Esophagus muscularis mucosa (tissue), 4 donors: ENCODE measurements at regions not wholly inside any gene's neighbourhood (a gene's known extent, or its start where the extent isn't known, plus 50 kb on each side); places are given as distances from the start of the nearest gene placed in this dataset.

ENCODE experiments used
- DNase-seq: peaks from one replicate; pipeline ENCODE4 v3.0.0-alpha.2; 2017; ENCODE audit errors: extremely low spot score
- H3K27ac ChIP-seq, 4 donors: fragments of 200-600 bp; sonication (generic); replicated peaks in 1 of 4; 1 replicate in 3 of 4; 2 replicates in 1 of 4; pipeline ENCODE4 v1.5.1; 2016 to 2019; ENCODE audit warnings: mild to moderate bottlenecking in 1 of 4
- H3K27me3 ChIP-seq, 4 donors: fragments of 200-600 bp; sonication (generic); one replicate each; pipeline versions ENCODE4 v1.5.1 to v1.6.0; 2016 to 2019
- H3K36me3 ChIP-seq, 4 donors: fragments of 200-600 bp; sonication (generic); one replicate each; pipeline ENCODE4 v1.5.1; 2016 to 2019
- H3K4me1 ChIP-seq, 4 donors: fragments of 200-600 bp; sonication (generic); one replicate each; pipeline ENCODE4 v1.5.1; 2016 to 2019
- H3K4me3 ChIP-seq, 4 donors: fragments of 200-600 bp; sonication (generic); 1 replicate in 2 of 4; 2 replicates in 2 of 4; pipeline ENCODE4 v1.5.1; 2016 to 2019; ENCODE audit warnings: mild to moderate bottlenecking in 4 of 4, moderate library complexity in 1 of 4
- H3K9me3 ChIP-seq, 4 donors: fragments of 200-600 bp; sonication (generic); 1 replicate in 3 of 4; 2 replicates in 1 of 4; pipeline ENCODE4 v1.5.1; 2016 to 2019
- CTCF ChIP-seq, 3 experiments: fragments of 200-600 bp in 2 of 3; fragments of 450-650 bp in 1 of 3; sonication (generic) in 2 of 3; IDR thresholded peaks; one replicate each; pipeline ENCODE4 v1.5.1; 2017 to 2019; ENCODE audit warnings: antibody characterized with exemption in 3 of 3, mild to moderate bottlenecking in 2 of 3, moderate library complexity in 1 of 3
- EP300 ChIP-seq: sonication (generic); formaldehyde crosslinking; IDR thresholded peaks from one replicate; pipeline ENCODE4 v1.6.1; 2017; ENCODE audit warnings: antibody characterized with exemption
- POLR2A ChIP-seq: fragments of 450-650 bp; IDR thresholded peaks from one replicate; pipeline ENCODE4 v1.6.1; 2017; ENCODE audit warnings: antibody characterized with exemption, moderate library complexity, mild to moderate bottlenecking, low read depth
- POLR2AphosphoS5 ChIP-seq, 2 donors: sonication (generic); formaldehyde crosslinking; IDR thresholded peaks; one replicate each; pipeline ENCODE4 v1.6.1; 2017; ENCODE audit warnings: antibody characterized with exemption in 2 of 2
- WGBS: methylation state at CpG from one replicate; pipeline ENCODE4 v1.1.5; 2018; 5-methylcytosine and 5-hydroxymethylcytosine counted together
- intact Hi-C: fragments of 100-400 bp; cut with DNase I; formaldehyde crosslinking; loops from one replicate; pipeline ENCODE4 v1.15.1; 2023

- H3K27ac ChIP-seq: no peak overlapping the region
- H3K4me3 ChIP-seq: no peak overlapping the region
- H3K36me3 ChIP-seq: no peaks in the 10 kb centered on the region
- 19% methylated on average over 3 of the region's 3 CpGs for WGBS
- H3K9me3 ChIP-seq: no peaks in the 10 kb centered on the region
- DNase-seq: no peak
- no peaks in the 10 kb centered on the region for H3K27me3 ChIP-seq
- H3K4me1 ChIP-seq: no peaks in the 10 kb centered on the region
- no peak for TF ChIP-seq EP300
- TF ChIP-seq POLR2A: no peak
- TF ChIP-seq POLR2AphosphoS5 (IDR thresholded peaks at IDR 0.05): no peak
- no peak for TF ChIP-seq CTCF (IDR thresholded peaks at IDR 0.05)
- intact Hi-C loops: no loop called here
These were observed 126.8 kb upstream of the ZNF644 start for GRCh38 chr1:91148641-91149069.

GRCh38 chr1:91141858-91142257 is 120.0 kb upstream of the ZNF644 start:
- TF ChIP-seq POLR2AphosphoS5 (IDR thresholded peaks at IDR 0.05) (no peak), CTCF (IDR thresholded peaks at IDR 0.05) (no peak), EP300 (no peak), POLR2A (no peak)
- Histone ChIP-seq H3K9me3 (no peaks in the 10 kb centered on the region), H3K27ac (no peak overlapping the region), H3K4me3 (no peak overlapping the region), H3K4me1 (no peaks in the 10 kb centered on the region), H3K27me3 (no peaks in the 10 kb centered on the region), H3K36me3 (no peaks in the 10 kb centered on the region)
- intact Hi-C loops: no loop called here
- WGBS: 51% methylated on average over 3 of the region's 3 CpGs
- no peak for DNase-seq

- no peaks in the 10 kb centered on the region for H3K27me3 ChIP-seq
- no peak for DNase-seq
- no peak for TF ChIP-seq POLR2A
- TF ChIP-seq CTCF (IDR thresholded peaks at IDR 0.05): no peak
- no peak for TF ChIP-seq POLR2AphosphoS5 (IDR thresholded peaks at IDR 0.05)
- no peak for TF ChIP-seq EP300
- intact Hi-C loops: no loop called here
- no peaks in the 10 kb centered on the region for H3K9me3 ChIP-seq
- no peak overlapping the region for H3K27ac ChIP-seq
- H3K4me1 ChIP-seq: no peaks in the 10 kb centered on the region
- H3K4me3 ChIP-seq: no peak overlapping the region
- H3K36me3 ChIP-seq: no peaks in the 10 kb centered on the region
- WGBS: 75% methylated on average over 3 of the region's 3 CpGs
These were observed 117.1 kb upstream of the ZNF644 start for GRCh38 chr1:91138959-91139358.

- H3K27me3 ChIP-seq: no peaks in the 10 kb centered on the region
- H3K4me1 ChIP-seq: no peaks in the 10 kb centered on the region
- DNase-seq: no peak
- no peak overlapping the region for H3K4me3 ChIP-seq
- 100% methylated on average over 1 of the region's 1 CpG for WGBS
- H3K36me3 ChIP-seq: no peaks in the 10 kb centered on the region
- H3K27ac ChIP-seq: no peak overlapping the region
- intact Hi-C loops: no loop called here
- TF ChIP-seq CTCF (IDR thresholded peaks at IDR 0.05): no peak
- TF ChIP-seq POLR2AphosphoS5 (IDR thresholded peaks at IDR 0.05): no peak
- no peaks in the 10 kb centered on the region for H3K9me3 ChIP-seq
These were observed 115.5 kb upstream of the ZNF644 start for GRCh38 chr1:91137173-91137852.

- no peak overlapping the region for H3K27ac ChIP-seq
- H3K36me3 ChIP-seq: no peaks in the 10 kb centered on the region
- no peaks in the 10 kb centered on the region for H3K9me3 ChIP-seq
- peaks cover 0 to 6% (median 0%) of the 10 kb centered on the region in 4 donors for H3K27me3 ChIP-seq
- no peak overlapping the region for H3K4me3 ChIP-seq
- TF ChIP-seq EP300: no peak
- TF ChIP-seq POLR2A: no peak
- TF ChIP-seq CTCF (IDR thresholded peaks at IDR 0.05): no peak
- TF ChIP-seq POLR2AphosphoS5 (IDR thresholded peaks at IDR 0.05): no peak
- 87% methylated on average over 11 of the region's 11 CpGs for WGBS
- DNase-seq: no peak
- intact Hi-C loops: no loop called here
- no peaks in the 10 kb centered on the region for H3K4me1 ChIP-seq
These were observed 114.0 kb upstream of the ZNF644 start for GRCh38 chr1:91135799-91136198.
